ENCODE measurements at regions not wholly inside any gene's neighbourhood (a gene's known extent, or its start where the extent isn't known, plus 50 kb on each side); places are given as distances from the start of the nearest gene placed in this dataset.

GRCh38 chr15:31495281-31495680 is 168.6 kb downstream of the KLF13 start:
- TF ChIP-seq POLR2AphosphoS5 (IDR thresholded peaks at IDR 0.05; ENCODE audit: borderline replicate concordance, low read depth, low read length) (no peak), EZH2 (IDR thresholded peaks at IDR 0.05) (no peak)
